Cardiac fibroblast (primary cell): ENCODE measurements at regions not wholly inside any gene's neighbourhood (a gene's known extent, or its start where the extent isn't known, plus 50 kb on each side); places are given as distances from the start of the nearest gene placed in this dataset.
A peak's percentile ranks its signal among the peaks of the same experiment; 100 is the strongest.

Experiments used
- DNase-seq, 2 donors: peaks; one replicate each; pipeline versions ENCODE4 v3.0.0 to v3.0.0-alpha.2; 2010; ENCODE audit warnings: low read depth in 2 of 2
- H3K4me3 ChIP-seq, 2 donors: replicated peaks in 1 of 2; 1 replicate in 1 of 2; 2 replicates in 1 of 2; pipeline ENCODE4 v1.5.1; 2011; ENCODE audit warnings: low read depth in 2 of 2, low read length in 2 of 2, mild to moderate bottlenecking in 2 of 2, moderate library complexity in 1 of 2
- TF ChIP-seq, protein P1 (sequence below): IDR thresholded peaks from one replicate; pipeline ENCODE4 v1.5.1; 2011; ENCODE audit warnings: low read depth, mild to moderate bottlenecking, low read length, inconsistent platforms

GRCh38 chr9:92180002-92180400 lies 64.8 kb upstream of the SPTLC1 start:
- DNase-seq: no peak
- TF ChIP-seq, protein P1, sequence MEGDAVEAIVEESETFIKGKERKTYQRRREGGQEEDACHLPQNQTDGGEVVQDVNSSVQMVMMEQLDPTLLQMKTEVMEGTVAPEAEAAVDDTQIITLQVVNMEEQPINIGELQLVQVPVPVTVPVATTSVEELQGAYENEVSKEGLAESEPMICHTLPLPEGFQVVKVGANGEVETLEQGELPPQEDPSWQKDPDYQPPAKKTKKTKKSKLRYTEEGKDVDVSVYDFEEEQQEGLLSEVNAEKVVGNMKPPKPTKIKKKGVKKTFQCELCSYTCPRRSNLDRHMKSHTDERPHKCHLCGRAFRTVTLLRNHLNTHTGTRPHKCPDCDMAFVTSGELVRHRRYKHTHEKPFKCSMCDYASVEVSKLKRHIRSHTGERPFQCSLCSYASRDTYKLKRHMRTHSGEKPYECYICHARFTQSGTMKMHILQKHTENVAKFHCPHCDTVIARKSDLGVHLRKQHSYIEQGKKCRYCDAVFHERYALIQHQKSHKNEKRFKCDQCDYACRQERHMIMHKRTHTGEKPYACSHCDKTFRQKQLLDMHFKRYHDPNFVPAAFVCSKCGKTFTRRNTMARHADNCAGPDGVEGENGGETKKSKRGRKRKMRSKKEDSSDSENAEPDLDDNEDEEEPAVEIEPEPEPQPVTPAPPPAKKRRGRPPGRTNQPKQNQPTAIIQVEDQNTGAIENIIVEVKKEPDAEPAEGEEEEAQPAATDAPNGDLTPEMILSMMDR: no peak
- no peak overlapping the region for H3K4me3 ChIP-seq

GRCh38 chr9:92179286-92180001 lies 64.2 kb upstream of the SPTLC1 start:
- no peak overlapping the region for H3K4me3 ChIP-seq
- no peak for DNase-seq
- TF ChIP-seq, protein P1: no peak

DNA sequence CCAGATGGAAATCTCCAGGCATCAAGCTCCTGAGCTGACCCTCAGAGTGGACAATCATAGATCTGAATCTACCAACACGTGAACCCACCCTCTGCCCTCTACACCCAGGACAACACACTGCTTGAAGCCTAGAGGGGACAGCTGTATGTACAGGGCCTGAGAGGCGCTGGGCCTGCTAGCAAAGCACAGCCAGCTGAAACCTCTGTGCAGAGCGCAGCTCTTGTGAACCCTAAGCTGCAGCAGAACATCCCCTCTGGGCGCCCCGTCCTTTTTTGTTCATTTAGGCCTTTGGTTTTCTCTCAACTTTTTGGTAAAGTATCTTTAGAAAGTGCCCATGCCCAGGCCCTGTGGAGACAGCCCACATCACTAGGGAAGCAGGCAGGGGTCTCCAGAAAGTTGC lies 62.4 kb upstream of the SPTLC1 start:
- TF ChIP-seq, protein P1: no peak
- no peak overlapping the region for H3K4me3 ChIP-seq
- no peak for DNase-seq

GRCh38 chr9:92176800-92177185 lies 61.6 kb upstream of the SPTLC1 start:
- no peak overlapping the region for H3K4me3 ChIP-seq
- no peak for DNase-seq
- TF ChIP-seq, protein P1: no peak

DNA sequence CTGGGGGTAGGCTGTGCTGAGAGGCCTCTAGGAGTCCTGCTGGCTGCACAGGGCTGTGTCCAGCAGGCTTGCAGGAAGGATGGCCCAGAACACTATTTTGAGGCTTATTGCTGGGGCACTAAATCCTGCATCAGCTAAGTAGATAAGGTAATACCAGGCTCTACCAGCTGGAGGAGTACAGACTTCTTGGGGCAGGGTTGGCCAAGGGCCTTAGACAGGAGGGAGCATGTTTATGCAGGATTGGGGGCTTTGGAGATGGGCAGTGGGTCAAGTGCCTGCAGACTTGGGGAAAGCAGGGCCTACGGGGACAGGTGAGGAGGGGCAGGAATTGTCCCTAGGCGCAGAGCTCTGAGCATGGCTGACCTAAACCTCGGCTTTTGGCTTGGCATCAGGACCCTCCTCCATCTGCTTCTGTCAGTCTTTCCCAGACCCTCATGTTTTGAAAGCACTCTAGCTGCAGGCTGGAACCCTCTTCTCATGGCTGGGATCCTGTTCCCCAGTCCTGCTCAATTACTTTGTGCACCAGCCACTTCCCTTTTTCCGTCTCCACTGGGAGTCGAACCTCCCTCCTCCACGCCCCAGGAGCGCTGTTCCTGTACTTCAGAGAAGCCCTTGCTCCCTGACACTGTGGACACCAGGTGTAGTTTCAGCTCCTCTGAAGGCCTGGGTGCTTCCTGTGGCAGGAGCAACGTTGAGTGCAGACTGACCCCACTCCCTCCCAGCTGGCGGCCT lies 61.0 kb upstream of the SPTLC1 start:
- H3K4me3 ChIP-seq: no peak overlapping the region
- TF ChIP-seq, protein P1: peak; percentile 41
- DNase-seq: peak; percentile 8 to 26

DNA sequence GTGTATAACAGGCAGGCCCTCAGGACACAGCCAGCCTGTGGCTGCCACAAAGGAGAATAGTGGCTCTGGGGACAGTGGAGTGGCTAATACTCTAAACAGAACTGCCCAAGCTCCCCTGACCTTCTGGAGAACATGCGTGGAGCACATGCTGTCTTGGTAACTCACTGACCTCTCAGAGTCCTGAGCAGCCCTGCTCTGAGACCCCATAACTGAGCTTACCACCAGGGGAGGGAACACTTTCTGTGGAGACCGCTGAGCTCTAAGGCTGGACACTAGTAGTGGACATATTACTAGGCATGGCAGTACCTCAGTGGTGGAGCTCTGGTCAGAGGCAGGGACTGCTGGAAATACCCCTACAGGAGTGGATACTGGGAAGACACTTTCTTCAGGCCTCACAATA lies 60.2 kb upstream of the SPTLC1 start:
- H3K4me3 ChIP-seq: no peak overlapping the region
- TF ChIP-seq, protein P1: no peak
- no peak for DNase-seq

- TF ChIP-seq, protein P1: no peak
- no peak for DNase-seq
- H3K4me3 ChIP-seq: no peak overlapping the region
These were observed 58.1 kb upstream of the SPTLC1 start for GRCh38 chr9:92173318-92173717.
